ENCODE measurements at regions not wholly inside any gene's neighbourhood (a gene's known extent, or its start where the extent isn't known, plus 50 kb on each side); places are given as distances from the start of the nearest gene placed in this dataset.
"Not testable (repeated sequence)": the region's sequence is repeated elsewhere in the genome, so short reads cannot be mapped to it uniquely, and the experiment has no call there.

DNA sequence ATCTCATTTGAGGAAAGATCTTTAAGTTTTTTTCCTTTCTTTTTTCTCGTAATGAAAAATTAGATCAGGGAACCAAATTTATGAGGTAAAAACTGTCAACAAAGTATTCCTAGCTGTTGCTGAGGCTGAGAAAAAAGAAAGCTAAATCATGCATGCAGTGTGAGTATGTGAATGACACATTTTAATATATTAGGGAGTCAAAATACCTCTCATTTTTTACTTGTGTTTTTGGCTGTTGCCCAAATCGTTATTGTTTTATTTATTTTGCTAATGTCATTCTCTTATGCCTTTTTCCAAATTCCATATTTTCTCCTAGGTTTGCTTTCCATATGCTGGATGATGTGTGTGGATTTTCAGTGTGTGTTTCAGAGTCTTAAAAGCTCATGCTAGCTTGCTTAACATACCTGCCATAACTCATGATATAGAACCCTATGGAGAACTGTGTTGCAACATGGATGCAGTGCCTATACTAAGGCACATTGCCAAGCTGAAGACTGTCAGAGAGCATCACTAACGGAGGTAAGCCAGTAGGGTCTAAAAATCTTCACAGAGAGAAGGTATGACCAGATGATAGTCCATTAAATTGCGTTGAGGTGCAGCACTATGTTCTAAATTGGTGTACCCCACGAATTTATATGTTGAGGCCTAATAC lies 629.5 kb upstream of the KCNMB2 start:
- no peak overlapping the region for H3K4me3 ChIP-seq (ENCODE audit: low read depth, low read length)
- ChIA-PET POLR2A (interaction anchor here (0.7 to 1.7 kb wide), 5 partner anchors 27 to 146 kb away, joined by 3 to 6 read pairs (median 4); no protein-coding TSS in a partner anchor), CTCF (interaction anchor here (0.8 to 1.6 kb wide), 8 partner anchors 13 to 479 kb away, joined by 3 to 7 read pairs (median 3); no protein-coding TSS in a partner anchor)
- TF ChIP-seq, protein P1, sequence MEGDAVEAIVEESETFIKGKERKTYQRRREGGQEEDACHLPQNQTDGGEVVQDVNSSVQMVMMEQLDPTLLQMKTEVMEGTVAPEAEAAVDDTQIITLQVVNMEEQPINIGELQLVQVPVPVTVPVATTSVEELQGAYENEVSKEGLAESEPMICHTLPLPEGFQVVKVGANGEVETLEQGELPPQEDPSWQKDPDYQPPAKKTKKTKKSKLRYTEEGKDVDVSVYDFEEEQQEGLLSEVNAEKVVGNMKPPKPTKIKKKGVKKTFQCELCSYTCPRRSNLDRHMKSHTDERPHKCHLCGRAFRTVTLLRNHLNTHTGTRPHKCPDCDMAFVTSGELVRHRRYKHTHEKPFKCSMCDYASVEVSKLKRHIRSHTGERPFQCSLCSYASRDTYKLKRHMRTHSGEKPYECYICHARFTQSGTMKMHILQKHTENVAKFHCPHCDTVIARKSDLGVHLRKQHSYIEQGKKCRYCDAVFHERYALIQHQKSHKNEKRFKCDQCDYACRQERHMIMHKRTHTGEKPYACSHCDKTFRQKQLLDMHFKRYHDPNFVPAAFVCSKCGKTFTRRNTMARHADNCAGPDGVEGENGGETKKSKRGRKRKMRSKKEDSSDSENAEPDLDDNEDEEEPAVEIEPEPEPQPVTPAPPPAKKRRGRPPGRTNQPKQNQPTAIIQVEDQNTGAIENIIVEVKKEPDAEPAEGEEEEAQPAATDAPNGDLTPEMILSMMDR (IDR thresholded peaks at IDR 0.05; ENCODE audit: insufficient read depth, low read length, missing control alignments) = no peak
- DNase-seq (ENCODE audit: low read depth, low spot score) = no peak

DNA sequence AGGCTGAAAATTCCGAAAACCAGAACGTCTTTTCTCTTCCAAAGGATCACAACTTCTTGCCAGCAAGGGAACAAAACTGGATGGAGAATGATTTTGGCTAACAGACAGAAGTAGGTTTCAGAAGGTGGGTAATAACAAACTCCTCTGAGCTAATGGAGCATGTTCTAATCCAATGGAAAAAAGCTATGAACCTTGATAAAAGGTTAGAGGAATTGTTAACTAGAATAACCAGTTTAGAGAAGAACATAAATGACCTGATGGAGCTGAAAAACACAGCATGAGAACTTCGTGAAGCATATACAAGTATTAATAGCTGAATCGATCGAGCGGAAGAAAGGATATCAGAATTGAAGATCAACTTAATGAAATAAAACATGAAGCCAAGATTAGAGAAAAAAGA lies 626.7 kb upstream of the KCNMB2 start:
- CTCF ChIA-PET = interaction anchor here (0.7 kb wide), 1 partner anchor 210 kb away, joined by 3 read pairs; no protein-coding TSS in a partner anchor
- H3K4me3 ChIP-seq (ENCODE audit: low read depth, low read length); POLR2A ChIA-PET; DNase-seq (ENCODE audit: low read depth, low spot score): not testable (repeated sequence)

DNA sequence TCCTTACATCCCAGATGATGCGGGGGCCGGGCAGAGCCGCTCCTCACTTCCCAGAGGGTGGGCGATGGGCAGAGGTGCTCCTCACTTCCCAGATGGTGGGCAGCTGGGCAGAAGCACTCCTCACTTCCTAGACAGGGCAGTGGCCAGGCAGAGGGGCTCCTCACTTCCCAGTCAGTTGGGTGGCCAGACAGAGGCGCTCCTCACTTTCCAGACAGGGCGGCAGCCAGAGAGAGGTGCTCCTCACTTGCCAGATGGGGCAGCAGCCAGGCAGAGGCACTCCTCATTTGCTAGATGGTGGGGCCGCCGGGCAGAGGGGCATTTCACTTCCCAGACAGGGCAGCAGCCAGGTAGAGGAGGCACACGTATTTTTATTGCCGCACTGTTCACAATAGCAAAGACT lies 622.0 kb upstream of the KCNMB2 start:
- POLR2A ChIA-PET = no interaction called here
- DNase-seq (ENCODE audit: low read depth, low spot score) = no peak
- TF ChIP-seq, protein P1 (IDR thresholded peaks at IDR 0.05; ENCODE audit: insufficient read depth, low read length, missing control alignments) = no peak
- no peak overlapping the region for H3K4me3 ChIP-seq (ENCODE audit: low read depth, low read length)
- CTCF ChIA-PET = no interaction called here

DNA sequence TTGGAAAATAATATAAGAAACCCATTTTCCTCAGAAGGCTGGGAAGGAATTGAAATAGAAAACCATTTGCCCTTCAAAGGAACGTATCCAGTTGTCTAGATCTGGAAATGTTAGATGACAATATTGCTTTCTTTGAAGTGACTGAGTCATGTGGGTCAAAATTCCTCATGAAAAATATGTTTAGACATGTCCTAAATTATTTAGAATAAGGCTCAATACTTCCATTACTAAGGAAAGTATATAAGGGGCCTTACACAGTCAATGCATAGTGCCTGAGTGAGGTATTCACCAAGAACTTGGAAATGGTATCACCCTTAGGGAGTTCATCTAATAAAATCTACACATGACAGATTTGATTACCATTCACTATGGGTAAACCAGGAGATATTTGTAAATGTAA lies 619.8 kb upstream of the KCNMB2 start:
- POLR2A ChIA-PET = interaction anchor here (0.6 kb wide), 1 partner anchor 123 kb away, joined by 3 read pairs; no protein-coding TSS in a partner anchor
- no peak for DNase-seq (ENCODE audit: low read depth, low spot score)
- TF ChIP-seq, protein P1 (IDR thresholded peaks at IDR 0.05; ENCODE audit: insufficient read depth, low read length, missing control alignments) = no peak
- CTCF ChIA-PET = no interaction called here
- H3K4me3 ChIP-seq (ENCODE audit: low read depth, low read length) = no peak overlapping the region

DNA sequence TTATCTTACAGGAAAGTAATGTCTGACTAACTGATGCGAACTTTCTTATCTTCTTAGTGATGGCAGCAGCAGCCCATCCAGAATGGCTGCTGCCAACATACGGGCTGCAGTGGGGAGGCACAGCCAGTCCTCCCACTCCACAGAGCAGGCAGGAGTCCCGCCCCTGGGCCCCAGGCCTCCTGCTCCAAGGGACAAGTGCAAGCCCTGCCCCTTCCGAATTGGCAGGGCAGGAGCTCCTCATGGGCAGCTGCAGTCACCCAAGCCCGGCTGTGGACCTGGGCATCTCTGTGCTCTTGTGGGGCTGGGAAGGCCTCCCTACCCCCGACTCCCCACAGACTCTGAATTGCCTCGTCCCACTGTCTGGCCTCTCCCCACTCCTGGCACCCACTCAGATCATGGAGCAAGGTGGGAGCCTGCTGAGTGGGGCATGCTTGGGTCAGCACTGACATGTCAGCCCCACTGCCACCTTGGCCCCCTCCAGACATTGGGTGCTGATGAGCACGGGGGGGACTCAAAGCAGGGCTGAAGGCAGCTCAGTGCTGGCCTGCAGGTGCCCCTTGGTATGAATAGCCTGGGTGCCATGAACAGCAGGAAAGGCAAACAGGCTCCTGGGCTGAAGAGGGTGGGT lies 618.9 kb upstream of the KCNMB2 start:
- no peak overlapping the region for H3K4me3 ChIP-seq (ENCODE audit: low read depth, low read length)
- TF ChIP-seq, protein P1 (IDR thresholded peaks at IDR 0.05; ENCODE audit: insufficient read depth, low read length, missing control alignments) = no peak
- ChIA-PET POLR2A (interaction anchor here (0.6 kb wide), 1 partner anchor 122 kb away, joined by 3 read pairs; no protein-coding TSS in a partner anchor), CTCF (interaction anchor here (0.9 kb wide), 1 partner anchor 9 kb away, joined by 3 read pairs; no protein-coding TSS in a partner anchor)
- DNase-seq (ENCODE audit: low read depth, low spot score) = no peak

DNA sequence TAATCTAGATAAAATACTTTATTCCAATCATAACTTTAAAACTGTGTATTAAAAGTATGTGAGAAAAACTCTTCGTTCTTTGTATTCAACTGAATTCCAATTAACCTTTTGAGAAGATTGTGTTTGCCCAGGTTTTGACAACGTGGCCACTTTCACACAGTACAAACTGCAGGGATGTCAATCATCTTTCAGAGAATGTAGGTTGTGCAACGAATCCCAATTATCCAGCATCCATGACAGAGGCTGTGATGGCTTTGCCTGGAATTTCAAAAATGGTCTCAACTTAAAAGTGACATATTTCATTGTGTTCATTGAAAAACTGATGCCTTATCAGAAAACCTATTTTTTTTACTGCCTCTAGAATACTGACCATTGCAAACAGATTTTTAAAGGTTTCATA lies 615.1 kb upstream of the KCNMB2 start:
- TF ChIP-seq, protein P1 (IDR thresholded peaks at IDR 0.05; ENCODE audit: insufficient read depth, low read length, missing control alignments) = no peak
- no peak for DNase-seq (ENCODE audit: low read depth, low spot score)
- ChIA-PET POLR2A (no interaction called here), CTCF (no interaction called here)
- H3K4me3 ChIP-seq (ENCODE audit: low read depth, low read length) = no peak overlapping the region

All from AG04449 (cell line).